AG09319 (cell line): ENCODE measurements at regions not wholly inside any gene's neighbourhood (a gene's known extent, or its start where the extent isn't known, plus 50 kb on each side); places are given as distances from the start of the nearest gene placed in this dataset.

Experiments
- DNase-seq: peaks from one replicate; pipeline ENCODE4 v3.0.0-alpha.2; 2010; ENCODE audit warnings: low read depth; ENCODE audit errors: extremely low read depth
- TF ChIP-seq, protein P1 (sequence below): IDR thresholded peaks from 2 replicates; pipeline ENCODE4 v1.5.1; 2011; ENCODE audit warnings: low read depth, mild to moderate bottlenecking, inconsistent platforms, low read length, moderate library complexity

DNA sequence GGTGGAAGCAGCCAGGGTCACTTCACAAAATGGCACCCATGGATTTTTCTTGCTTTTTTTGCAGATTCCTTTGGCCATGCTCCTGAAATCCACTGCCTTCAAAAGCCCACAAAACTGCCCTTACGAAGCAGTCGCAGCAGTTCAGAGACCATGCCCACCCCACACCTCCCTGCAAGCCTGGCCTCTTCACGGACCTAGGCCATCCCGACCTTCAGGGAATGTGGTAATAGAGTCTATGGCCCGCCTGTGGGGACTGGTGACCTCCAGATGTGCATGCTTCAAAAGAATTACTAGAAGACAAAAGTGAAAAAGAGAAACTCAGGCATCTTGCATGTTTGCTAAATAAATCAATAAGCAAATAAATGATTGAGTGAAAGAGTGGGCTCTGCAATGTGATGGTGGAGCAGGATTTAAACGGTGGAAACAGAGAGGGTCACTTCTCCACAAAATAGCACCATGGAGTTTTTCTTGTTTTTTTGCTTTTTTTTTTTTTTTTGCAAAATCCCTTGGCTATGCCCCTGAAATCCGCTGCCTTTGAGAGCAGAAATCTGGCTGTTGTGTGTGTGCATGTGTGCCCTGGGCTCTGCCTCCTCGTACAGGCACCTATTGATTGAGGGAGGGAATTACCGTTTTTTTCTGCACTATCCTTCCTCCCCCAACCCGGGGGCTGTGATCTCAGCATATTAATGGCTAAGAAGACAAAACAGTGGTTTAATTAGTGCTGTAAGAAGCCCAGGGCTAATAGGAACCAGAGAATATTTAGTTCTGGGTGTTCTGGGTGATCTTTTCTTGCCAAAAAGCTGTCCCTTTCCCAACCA is 107.4 kb downstream of the PXDC1 start:
- no peak for DNase-seq
- TF ChIP-seq, protein P1, sequence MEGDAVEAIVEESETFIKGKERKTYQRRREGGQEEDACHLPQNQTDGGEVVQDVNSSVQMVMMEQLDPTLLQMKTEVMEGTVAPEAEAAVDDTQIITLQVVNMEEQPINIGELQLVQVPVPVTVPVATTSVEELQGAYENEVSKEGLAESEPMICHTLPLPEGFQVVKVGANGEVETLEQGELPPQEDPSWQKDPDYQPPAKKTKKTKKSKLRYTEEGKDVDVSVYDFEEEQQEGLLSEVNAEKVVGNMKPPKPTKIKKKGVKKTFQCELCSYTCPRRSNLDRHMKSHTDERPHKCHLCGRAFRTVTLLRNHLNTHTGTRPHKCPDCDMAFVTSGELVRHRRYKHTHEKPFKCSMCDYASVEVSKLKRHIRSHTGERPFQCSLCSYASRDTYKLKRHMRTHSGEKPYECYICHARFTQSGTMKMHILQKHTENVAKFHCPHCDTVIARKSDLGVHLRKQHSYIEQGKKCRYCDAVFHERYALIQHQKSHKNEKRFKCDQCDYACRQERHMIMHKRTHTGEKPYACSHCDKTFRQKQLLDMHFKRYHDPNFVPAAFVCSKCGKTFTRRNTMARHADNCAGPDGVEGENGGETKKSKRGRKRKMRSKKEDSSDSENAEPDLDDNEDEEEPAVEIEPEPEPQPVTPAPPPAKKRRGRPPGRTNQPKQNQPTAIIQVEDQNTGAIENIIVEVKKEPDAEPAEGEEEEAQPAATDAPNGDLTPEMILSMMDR = no peak

DNA sequence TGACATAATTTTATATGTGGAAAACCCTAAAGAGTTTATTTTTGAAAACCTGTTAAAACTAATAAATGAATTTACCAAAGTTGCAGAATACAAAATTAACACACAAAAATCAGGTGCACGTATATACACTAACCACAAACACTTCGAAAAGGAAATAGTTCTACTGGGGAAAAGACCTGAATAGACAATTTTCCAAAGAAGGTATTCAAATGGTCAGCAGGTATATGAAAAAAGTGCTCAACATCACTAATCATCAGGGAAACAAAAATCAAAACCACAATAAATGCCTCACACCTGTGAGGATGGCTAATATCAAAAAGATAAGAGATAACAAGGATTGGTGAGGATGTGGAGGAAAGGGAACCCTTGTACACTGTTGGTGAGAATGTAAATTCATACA is 110.6 kb downstream of the PXDC1 start:
- TF ChIP-seq, protein P1 = no peak

DNA sequence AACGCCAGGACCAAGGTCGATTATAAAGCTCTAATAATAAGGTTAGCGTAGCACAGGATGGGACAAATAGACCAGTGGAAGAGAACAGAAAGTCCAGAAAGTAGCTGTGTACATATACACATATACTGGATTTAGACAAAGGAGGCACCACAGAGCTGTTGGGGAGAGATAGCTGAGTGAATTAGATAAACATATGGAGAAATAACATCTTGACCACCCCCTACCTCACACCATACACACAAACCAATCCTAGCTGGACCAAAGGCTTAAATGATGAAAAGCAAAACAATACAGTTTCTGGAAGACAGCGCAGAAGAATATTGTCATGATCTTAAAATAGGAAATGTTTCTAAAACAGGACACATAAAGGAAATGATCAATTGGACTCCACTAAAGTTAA is 112.9 kb downstream of the PXDC1 start:
- TF ChIP-seq, protein P1 = no peak
- no peak for DNase-seq

More for the DNA sequence above, 110.6 kb downstream of the PXDC1 start:
- DNase-seq = no peak

DNA sequence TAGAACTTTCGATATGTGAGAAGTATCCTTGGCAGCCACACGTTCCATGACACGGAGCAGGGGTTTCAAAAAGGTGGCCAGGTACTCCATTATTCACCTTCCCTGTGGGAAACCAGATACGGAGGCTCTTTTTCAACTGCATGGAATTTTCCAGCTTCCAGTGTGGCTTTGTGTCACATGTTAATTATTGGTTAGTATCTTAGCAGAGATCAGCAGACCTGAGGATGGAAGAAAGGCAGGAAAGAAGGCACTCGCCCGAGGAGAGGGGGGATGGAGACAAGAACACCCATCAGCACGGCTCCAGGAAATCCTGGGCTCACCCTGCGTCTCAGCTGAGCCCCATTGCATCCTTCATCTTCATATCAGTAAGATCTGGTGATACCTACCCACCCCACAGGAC is 115.5 kb downstream of the PXDC1 start:
- TF ChIP-seq, protein P1 = no peak
- no peak for DNase-seq

DNA sequence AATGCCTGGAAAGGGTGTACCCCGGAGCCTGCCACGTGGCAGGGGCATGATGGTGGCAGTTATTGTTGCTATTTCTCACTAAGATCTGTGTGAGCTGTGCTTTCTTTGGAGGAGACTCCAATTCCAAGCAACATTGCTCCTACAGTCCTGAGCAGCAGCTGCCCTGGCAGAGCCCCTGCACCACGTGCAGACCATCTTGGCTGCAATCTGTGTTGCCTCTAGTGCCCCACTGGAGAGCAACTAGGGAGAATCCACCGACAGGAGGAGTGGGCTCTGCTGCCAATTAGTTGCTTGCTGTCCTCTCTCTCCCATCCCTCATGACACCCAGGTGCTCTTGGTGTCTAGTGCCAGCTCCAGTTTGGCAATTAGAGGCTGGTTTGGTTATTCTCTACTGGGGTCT is 116.0 kb downstream of the PXDC1 start:
- TF ChIP-seq, protein P1 = no peak
- no peak for DNase-seq

DNA sequence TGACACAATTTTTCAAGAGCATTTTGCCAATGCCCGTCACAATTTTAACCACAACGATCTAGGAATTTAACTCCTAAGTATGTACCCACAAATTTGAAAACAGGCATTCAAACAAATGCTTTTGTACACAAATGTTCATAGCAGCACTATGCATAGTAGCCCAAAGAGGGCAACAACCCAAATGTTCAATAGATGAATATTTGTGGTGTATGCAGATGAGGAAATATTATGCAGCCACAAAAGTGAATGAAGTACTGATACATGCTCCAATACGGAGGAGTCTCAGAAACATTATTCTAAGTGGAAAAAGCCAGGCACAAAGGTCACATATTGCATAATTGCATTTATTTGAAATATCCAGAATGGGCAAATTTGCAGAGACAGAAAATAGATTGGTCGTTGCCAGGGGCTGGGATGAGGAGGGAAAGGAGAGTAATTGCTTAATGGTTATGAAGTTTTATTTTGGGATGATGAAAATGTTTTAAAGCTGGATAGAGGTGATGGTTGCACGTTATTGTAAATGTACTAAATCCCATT is 117.2 kb downstream of the PXDC1 start:
- TF ChIP-seq, protein P1 = no peak
- no peak for DNase-seq

DNA sequence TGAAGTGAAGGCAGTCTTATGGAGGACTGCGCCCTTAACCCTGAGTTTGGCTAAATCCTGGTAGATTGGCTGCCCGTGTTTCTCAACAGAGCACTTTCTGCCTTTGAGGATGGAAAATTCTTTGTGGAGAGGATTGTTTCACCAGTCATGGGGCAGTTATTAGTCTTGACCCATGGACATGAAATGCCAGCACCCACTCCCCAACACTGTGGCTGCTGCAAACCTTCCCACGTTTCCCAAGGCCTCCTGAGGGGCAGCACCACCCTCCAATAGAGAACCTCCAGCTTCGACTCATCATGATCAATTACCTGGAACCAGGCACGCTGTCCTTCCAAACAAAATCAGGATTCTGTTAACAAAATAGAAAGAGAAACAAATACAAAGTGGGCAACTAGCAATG is 117.8 kb downstream of the PXDC1 start:
- TF ChIP-seq, protein P1 = no peak
- DNase-seq = no peak
